Aorta (tissue), 5 donors: ENCODE measurements at regions not wholly inside any gene's neighbourhood (a gene's known extent, or its start where the extent isn't known, plus 50 kb on each side); places are given as distances from the start of the nearest gene placed in this dataset.

Experiments used
- ATAC-seq: fragments of 200-7000 bp; cut with Tn5 transposase; one replicate; pipeline ENCODE4 v1.9.1; 2022; ENCODE audit warnings: moderate library complexity; ENCODE audit not compliant: low FRiP score
- DNase-seq, 2 donors: peaks; one replicate each; pipeline ENCODE4 v3.0.0-alpha.2; 2020
- H3K27ac ChIP-seq, 2 donors: one replicate each; pipeline ENCODE4 v1.5.1; 2013; ENCODE audit warnings: low read length in 2 of 2, mild to moderate bottlenecking in 2 of 2, moderate library complexity in 2 of 2, control low read depth in 1 of 2, inconsistent platforms in 1 of 2, low read depth in 1 of 2
- H3K27me3 ChIP-seq, 2 donors: one replicate each; pipeline ENCODE4 v1.6.1; 2013; ENCODE audit warnings: control low read depth in 1 of 2, low read length in 1 of 2, mild to moderate bottlenecking in 1 of 2, moderate library complexity in 1 of 2; ENCODE audit not compliant: insufficient read depth in 2 of 2, control insufficient read depth in 1 of 2
- H3K36me3 ChIP-seq, 2 donors: one replicate each; pipeline ENCODE4 v1.6.1; 2013; ENCODE audit warnings: control low read depth in 1 of 2, low read length in 1 of 2, mild to moderate bottlenecking in 1 of 2; ENCODE audit not compliant: insufficient read depth in 2 of 2, control insufficient read depth in 1 of 2
- H3K4me1 ChIP-seq, 2 donors: one replicate each; pipeline ENCODE4 v1.6.1; 2013; ENCODE audit warnings: low read length in 2 of 2, control low read depth in 1 of 2, mild to moderate bottlenecking in 1 of 2, moderate library complexity in 1 of 2; ENCODE audit not compliant: insufficient read depth in 2 of 2, control insufficient read depth in 1 of 2
- H3K4me3 ChIP-seq, 2 donors: one replicate each; pipeline ENCODE4 v1.5.1; 2013; ENCODE audit warnings: low read length in 2 of 2, control low read depth in 1 of 2, mild to moderate bottlenecking in 1 of 2
- H3K9me3 ChIP-seq: one replicate; pipeline ENCODE4 v1.6.1; 2013; ENCODE audit warnings: mild to moderate bottlenecking, low read length; ENCODE audit not compliant: control insufficient read depth
- WGBS, 2 donors: extraction: QIAGEN DNeasy Blood & Tissue Kit; methylation state at CpG; one replicate each; pipeline ENCODE4 v1.1.7; 2013; 5-methylcytosine and 5-hydroxymethylcytosine counted together
- intact Hi-C, 2 donors: fragments of 100-400 bp; cut with DNase I; formaldehyde crosslinking; loops; one replicate each; pipeline versions ENCODE4 v1.14.2 to v1.15.0; 2022
- donor health status: healthy with polysubstance abuse.
- donor health status: Bipolar disorder and iron deficiency.
- donor health status: DM: no; HTN: no; CAD: no.
- donor health status: DM: no; HTN: no; CAD: no.
- donor health status: DM: yes; HTN: yes; CAD: no.

DNA sequence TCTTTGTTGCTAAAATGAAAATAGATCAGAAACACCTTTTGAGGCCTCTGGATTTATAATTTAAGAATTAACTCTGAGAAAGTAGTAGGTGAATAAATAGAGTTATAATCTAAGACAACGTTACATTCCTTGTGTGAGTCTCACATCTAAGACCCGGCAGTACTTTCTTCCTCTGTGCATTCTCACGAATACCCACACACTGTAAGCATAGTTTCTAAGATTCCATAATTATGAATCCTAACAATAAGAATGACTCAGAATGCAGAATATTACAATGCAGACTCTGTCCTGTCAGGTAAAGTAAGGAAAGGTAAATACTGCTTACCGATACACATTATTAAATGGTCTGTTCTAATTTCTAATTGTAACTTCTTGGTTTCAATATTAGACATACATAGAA, 257.7 kb upstream of the CNTN6 start:
- Histone ChIP-seq H3K36me3 (no peaks in the 10 kb centered on the region), H3K4me1 (no peaks in the 10 kb centered on the region), H3K9me3 (peaks cover 4% of the 10 kb centered on the region), H3K4me3 (no peak overlapping the region), H3K27me3 (no peaks in the 10 kb centered on the region), H3K27ac (no peak overlapping the region)
- DNase-seq, result no peak
- no peak for ATAC-seq
- intact Hi-C loops, result no loop called here
- WGBS, 2 donors, result 82% methylated on average over 4 of the region's 4 CpGs

DNA sequence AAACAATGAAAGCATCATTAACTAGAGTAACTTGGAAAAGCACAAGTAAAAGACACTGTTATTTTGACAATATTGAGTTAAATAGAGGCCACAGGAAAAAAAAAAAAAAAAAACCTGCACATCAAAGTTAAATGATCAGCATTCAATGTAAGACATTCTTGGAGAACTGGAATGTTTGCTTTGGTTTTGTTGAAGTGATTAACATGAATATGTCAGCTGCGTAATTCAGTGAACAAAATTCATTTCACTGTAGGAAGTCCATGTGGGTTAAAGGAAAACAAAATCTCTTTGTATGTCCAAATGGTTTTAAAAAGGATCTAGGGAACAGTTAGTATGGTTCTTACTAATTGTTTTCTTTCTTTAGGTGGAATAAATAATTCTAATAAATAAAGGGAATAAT, 252.8 kb upstream of the CNTN6 start:
- Histone ChIP-seq H3K4me3 (no peak overlapping the region), H3K9me3 (no peaks in the 10 kb centered on the region), H3K36me3 (no peaks in the 10 kb centered on the region), H3K4me1 (no peaks in the 10 kb centered on the region), H3K27me3 (no peaks in the 10 kb centered on the region), H3K27ac (no peak overlapping the region)
- no peak for DNase-seq
- ATAC-seq, result no peak
- WGBS, 2 donors, result 70 to 79% methylated on average over 1 of the region's 1 CpG
- intact Hi-C loops, result no loop called here

GRCh38 chr3:851098-851790, 241.6 kb upstream of the CNTN6 start:
- H3K4me3 ChIP-seq, result no peak overlapping the region
- peaks cover 5% of the 10 kb centered on the region for H3K9me3 ChIP-seq
- H3K27me3 ChIP-seq, result no peaks in the 10 kb centered on the region
- intact Hi-C loops, result no loop called here
- no peak overlapping the region for H3K27ac ChIP-seq
- ATAC-seq (no peak), DNase-seq (no peak)
- no peaks in the 10 kb centered on the region for H3K36me3 ChIP-seq
- WGBS, 2 donors, result 77 to 78% methylated on average over 5 of the region's 5 CpGs
- H3K4me1 ChIP-seq, result no peaks in the 10 kb centered on the region

DNA sequence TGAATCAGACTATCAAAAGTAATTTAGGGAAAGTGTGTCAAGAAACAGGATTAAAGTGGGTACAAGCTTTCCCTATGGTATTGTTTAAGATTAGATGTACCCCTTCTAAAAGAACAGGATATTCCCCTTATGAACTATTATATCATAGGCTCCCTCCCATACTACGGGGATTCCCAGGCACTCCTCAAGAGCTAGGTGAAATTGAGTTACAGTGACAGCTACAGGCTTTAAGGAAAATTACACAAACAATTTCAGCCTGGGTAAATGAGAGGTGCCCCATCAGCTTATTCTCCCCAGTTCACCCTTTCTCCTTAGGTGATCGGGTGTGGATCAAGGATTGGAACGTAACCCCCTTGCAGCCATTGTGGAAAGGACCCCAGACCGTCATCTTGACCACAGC, 240.8 kb upstream of the CNTN6 start:
- ATAC-seq (no peak), DNase-seq (no peak)
- intact Hi-C loops, result no loop called here
- Histone ChIP-seq H3K9me3 (peaks cover 7% of the 10 kb centered on the region), H3K4me1 (no peaks in the 10 kb centered on the region), H3K4me3 (no peak overlapping the region), H3K27me3 (no peaks in the 10 kb centered on the region), H3K27ac (no peak overlapping the region), H3K36me3 (no peaks in the 10 kb centered on the region)
- WGBS, 2 donors, result 88 to 92% methylated on average over 4 of the region's 4 CpGs

- intact Hi-C loops, result no loop called here
- H3K9me3 ChIP-seq, result peaks cover 7% of the 10 kb centered on the region
- no peaks in the 10 kb centered on the region for H3K36me3 ChIP-seq
- DNase-seq (no peak), ATAC-seq (no peak)
- H3K27me3 ChIP-seq, result no peaks in the 10 kb centered on the region
- no peaks in the 10 kb centered on the region for H3K4me1 ChIP-seq
- H3K4me3 ChIP-seq, result no peak overlapping the region
- WGBS, 2 donors, result 81 to 88% methylated on average over 5 of the region's 5 CpGs
- H3K27ac ChIP-seq, result no peak overlapping the region
Measured at GRCh38 chr3:853489-853888, 239.3 kb upstream of the CNTN6 start.

DNA sequence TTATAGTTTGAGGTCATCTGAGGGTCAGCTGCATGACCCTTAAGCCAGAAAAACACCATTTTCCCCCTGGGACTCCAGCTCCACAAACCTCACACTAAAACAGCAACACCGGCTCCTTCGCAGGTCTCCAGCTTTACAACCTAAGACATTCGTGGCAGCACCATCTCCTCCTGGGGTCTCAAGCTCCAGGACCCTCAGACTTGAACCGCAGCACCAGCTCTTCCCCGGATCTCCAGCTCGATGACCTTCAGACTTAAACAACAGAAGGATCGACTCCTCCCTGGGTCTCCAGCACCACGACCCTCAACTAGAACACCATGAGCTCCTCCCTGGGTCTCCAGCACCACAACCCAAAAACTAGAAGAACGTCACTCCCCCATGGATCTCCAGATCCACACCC, 233.7 kb upstream of the CNTN6 start:
- Histone ChIP-seq H3K36me3 (no peaks in the 10 kb centered on the region), H3K9me3 (peaks cover 2% of the 10 kb centered on the region), H3K4me1 (no peaks in the 10 kb centered on the region), H3K27ac (no peak overlapping the region), H3K27me3 (no peaks in the 10 kb centered on the region), H3K4me3 (no peak overlapping the region)
- ATAC-seq (no peak), DNase-seq (no peak)
- intact Hi-C loops, result no loop called here
- 80 to 85% methylated on average over 9 of the region's 9 CpGs for WGBS, 2 donors

DNA sequence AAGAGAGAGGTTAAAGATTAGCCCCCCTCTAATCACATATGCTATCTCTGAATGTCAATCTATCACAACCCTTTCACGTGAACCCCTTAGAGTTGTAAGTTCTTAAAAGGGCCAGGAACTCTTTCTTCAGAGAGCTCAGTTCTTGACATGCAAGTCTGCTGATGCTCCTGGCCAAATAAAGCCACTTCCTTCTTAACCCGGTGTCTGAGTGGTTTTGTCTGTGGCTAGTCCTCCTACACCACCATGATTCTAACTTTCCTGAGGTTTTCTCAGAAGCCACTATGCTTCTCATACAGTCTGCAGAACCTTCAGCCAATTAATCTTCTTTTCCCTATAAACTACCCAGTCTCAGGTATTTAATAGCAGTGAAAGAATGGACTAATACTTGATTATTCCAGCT, 231.1 kb upstream of the CNTN6 start:
- intact Hi-C loops, result no loop called here
- ATAC-seq, result no peak
- H3K36me3 ChIP-seq, result no peaks in the 10 kb centered on the region
- H3K27ac ChIP-seq, result no peak overlapping the region
- DNase-seq, result no peak
- no peak overlapping the region for H3K4me3 ChIP-seq
- no peaks in the 10 kb centered on the region for H3K27me3 ChIP-seq
- 79 to 85% methylated on average over 2 of the region's 2 CpGs for WGBS, 2 donors
- H3K4me1 ChIP-seq, result no peaks in the 10 kb centered on the region
- H3K9me3 ChIP-seq, result peaks cover 2% of the 10 kb centered on the region

DNA sequence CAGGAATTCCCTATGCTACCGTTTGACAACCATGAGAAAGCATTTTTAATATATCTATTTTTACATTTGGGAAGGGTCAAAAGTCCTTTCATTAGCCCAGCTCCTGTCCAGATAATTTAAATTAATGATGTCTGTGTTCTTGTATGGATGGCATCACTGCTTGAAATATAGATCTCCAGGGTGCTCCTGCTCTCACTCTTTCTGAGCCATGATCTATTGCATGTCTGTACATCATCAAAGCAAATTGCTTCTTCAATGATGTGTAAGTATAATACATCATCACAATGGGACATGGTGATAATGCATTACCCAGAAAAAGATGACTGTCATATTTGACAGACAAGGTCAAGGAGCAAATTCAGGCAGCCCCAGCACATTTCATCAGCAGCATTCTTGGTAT, 223.6 kb upstream of the CNTN6 start:
- WGBS, 2 donors, result 56 to 64% methylated on average over 1 of the region's 1 CpG
- intact Hi-C loops, result no loop called here
- ATAC-seq, result no peak
- no peaks in the 10 kb centered on the region for H3K27me3 ChIP-seq
- no peaks in the 10 kb centered on the region for H3K36me3 ChIP-seq
- no peak overlapping the region for H3K27ac ChIP-seq
- H3K9me3 ChIP-seq, result no peaks in the 10 kb centered on the region
- H3K4me1 ChIP-seq, result no peaks in the 10 kb centered on the region
- DNase-seq, result no peak
- H3K4me3 ChIP-seq, result no peak overlapping the region

GRCh38 chr3:869734-870133, 223.1 kb upstream of the CNTN6 start:
- WGBS, 2 donors, result 17 to 21% methylated on average over 2 of the region's 2 CpGs
- H3K4me3 ChIP-seq, result no peak overlapping the region
- no peak overlapping the region for H3K27ac ChIP-seq
- ATAC-seq (no peak), DNase-seq (no peak)
- H3K27me3 ChIP-seq, result no peaks in the 10 kb centered on the region
- intact Hi-C loops, result no loop called here
- H3K9me3 ChIP-seq, result no peaks in the 10 kb centered on the region
- no peaks in the 10 kb centered on the region for H3K4me1 ChIP-seq
- no peaks in the 10 kb centered on the region for H3K36me3 ChIP-seq
